ENCODE measurements at regions not wholly inside any gene's neighbourhood (a gene's known extent, or its start where the extent isn't known, plus 50 kb on each side); places are given as distances from the start of the nearest gene placed in this dataset.

DNA sequence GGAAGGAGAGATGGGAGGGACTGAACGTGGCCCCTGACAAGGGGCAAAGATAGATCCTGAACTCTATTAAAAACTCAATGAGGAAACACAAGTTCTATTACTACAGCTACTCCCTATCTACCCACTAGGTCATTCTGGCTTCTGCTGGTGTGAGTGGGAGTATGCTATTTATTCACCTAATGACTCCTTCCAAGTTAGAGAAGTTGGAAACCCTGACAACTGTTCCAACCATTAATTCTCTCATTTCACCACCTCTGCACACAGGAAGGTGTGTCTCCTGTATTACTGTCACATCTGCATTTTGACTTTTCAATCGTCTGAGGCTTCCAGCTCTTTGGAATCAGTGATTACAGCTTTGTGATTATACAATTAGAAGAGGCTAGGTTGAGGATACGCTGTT is 169.4 kb upstream of the ADO start:
- H4K20me1 ChIP-seq (ENCODE audit: insufficient read depth) = no peaks in the 10 kb centered on the region
- H3K4me1 ChIP-seq (ENCODE audit: control insufficient read depth in 1 of 2, insufficient read depth in 2 of 2, low read depth in 1 of 2, low read length in 1 of 2) = peaks cover 0 to under 1% of the 10 kb centered on the region in 2 experiments; a peak in 2 of 4 replicates
- CTCF ChIA-PET = no interaction called here

DNA sequence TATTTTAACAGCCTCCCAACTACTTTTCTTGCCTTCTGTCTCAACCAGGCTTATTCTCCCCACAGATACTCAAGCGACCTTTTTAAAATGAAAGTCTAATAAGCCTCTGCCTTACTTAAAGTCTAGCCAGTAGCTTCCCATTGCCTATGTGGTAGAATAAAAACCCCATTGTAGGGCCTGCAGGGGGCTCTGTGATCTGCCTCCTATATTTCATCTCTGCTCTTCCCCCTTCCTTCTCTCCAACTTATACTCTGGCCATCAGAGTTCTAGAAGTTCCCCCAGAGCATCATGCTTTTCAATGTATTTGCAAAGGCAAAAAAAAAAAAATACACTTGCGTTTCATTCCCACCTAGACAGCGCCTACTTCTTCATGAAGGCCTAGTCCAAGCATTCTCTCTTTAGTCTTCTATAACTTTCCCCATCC is 167.7 kb upstream of the ADO start:
- CTCF ChIA-PET = interaction anchor here (0.8 kb wide), 1 partner anchor 26 kb away, joined by 3 read pairs; no protein-coding TSS in a partner anchor
- no peaks in the 10 kb centered on the region for H3K36me3 ChIP-seq (replicated peaks in 1 of 2; ENCODE audit: control insufficient read depth in 1 of 2, insufficient read depth in 2 of 2, low read length in 1 of 2)
- H3K27me3 ChIP-seq (ENCODE audit: insufficient read depth) = no peaks in the 10 kb centered on the region
- no peak for DNase-seq
- no peaks in the 10 kb centered on the region for H3K79me2 ChIP-seq (ENCODE audit: insufficient read depth)
- H3K27ac ChIP-seq (ENCODE audit: low read depth in 2 of 2, low read length in 1 of 2) = no peak overlapping the region
- peaks cover 0 to 8% of the 10 kb centered on the region in 2 experiments; a peak in 2 of 4 replicates for H3K4me1 ChIP-seq (ENCODE audit: control insufficient read depth in 1 of 2, insufficient read depth in 2 of 2, low read depth in 1 of 2, low read length in 1 of 2)
- H2AFZ ChIP-seq (ENCODE audit: low read depth) = peak overlapping the region; percentile 49
- no peaks in the 10 kb centered on the region for H3K9me3 ChIP-seq
- no peaks in the 10 kb centered on the region for H3K9me2 ChIP-seq
- 0 out of 4 replicates have a peak overlapping the region, but pooled peaks of 1 of the 2 experiments have one; percentile 16 for H3K4me3 ChIP-seq (ENCODE audit: low read depth in 2 of 2, low read length in 1 of 2)
- H3K4me2 ChIP-seq = peak overlapping the region; percentile 9; the same call in 1 of the 2 replicates
- H3F3A ChIP-seq (replicated peaks; ENCODE audit: insufficient read depth) = no peaks in the 10 kb centered on the region
- no peak overlapping the region for H3K9ac ChIP-seq
- POLR2A ChIA-PET = no interaction called here
- TF ChIP-seq MXI1 (IDR thresholded peaks at IDR 0.05; ENCODE audit: low read depth, low read length) = no peak
- TF ChIP-seq FOXM1 (IDR thresholded peaks at IDR 0.05; ENCODE audit: low read depth) = no peak
- TF ChIP-seq, protein P1, sequence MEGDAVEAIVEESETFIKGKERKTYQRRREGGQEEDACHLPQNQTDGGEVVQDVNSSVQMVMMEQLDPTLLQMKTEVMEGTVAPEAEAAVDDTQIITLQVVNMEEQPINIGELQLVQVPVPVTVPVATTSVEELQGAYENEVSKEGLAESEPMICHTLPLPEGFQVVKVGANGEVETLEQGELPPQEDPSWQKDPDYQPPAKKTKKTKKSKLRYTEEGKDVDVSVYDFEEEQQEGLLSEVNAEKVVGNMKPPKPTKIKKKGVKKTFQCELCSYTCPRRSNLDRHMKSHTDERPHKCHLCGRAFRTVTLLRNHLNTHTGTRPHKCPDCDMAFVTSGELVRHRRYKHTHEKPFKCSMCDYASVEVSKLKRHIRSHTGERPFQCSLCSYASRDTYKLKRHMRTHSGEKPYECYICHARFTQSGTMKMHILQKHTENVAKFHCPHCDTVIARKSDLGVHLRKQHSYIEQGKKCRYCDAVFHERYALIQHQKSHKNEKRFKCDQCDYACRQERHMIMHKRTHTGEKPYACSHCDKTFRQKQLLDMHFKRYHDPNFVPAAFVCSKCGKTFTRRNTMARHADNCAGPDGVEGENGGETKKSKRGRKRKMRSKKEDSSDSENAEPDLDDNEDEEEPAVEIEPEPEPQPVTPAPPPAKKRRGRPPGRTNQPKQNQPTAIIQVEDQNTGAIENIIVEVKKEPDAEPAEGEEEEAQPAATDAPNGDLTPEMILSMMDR (IDR thresholded peaks at IDR 0.05) = 0 out of 2 replicates have a peak, but pooled peaks have one; percentile 9
- no peak for TF ChIP-seq RXRA (IDR thresholded peaks at IDR 0.05; ENCODE audit: borderline replicate concordance, low read depth)
- 59% methylated on average over 3 of the region's 3 CpGs for WGBS (ENCODE audit: low lambda C conversion rate)
- H4K20me1 ChIP-seq (ENCODE audit: insufficient read depth) = no peaks in the 10 kb centered on the region

More for the DNA sequence above, 169.4 kb upstream of the ADO start:
- H2AFZ ChIP-seq (ENCODE audit: low read depth) = no peak overlapping the region
- POLR2A ChIA-PET = no interaction called here
- TF ChIP-seq CHD2 (IDR thresholded peaks at IDR 0.05; ENCODE audit: low read length, partially characterized antibody) = no peak
- TF ChIP-seq EP300 (IDR thresholded peaks at IDR 0.05; ENCODE audit: borderline replicate concordance in 1 of 2, low read depth in 1 of 2, low read length in 1 of 2) = no peak
- TF ChIP-seq, protein P2, sequence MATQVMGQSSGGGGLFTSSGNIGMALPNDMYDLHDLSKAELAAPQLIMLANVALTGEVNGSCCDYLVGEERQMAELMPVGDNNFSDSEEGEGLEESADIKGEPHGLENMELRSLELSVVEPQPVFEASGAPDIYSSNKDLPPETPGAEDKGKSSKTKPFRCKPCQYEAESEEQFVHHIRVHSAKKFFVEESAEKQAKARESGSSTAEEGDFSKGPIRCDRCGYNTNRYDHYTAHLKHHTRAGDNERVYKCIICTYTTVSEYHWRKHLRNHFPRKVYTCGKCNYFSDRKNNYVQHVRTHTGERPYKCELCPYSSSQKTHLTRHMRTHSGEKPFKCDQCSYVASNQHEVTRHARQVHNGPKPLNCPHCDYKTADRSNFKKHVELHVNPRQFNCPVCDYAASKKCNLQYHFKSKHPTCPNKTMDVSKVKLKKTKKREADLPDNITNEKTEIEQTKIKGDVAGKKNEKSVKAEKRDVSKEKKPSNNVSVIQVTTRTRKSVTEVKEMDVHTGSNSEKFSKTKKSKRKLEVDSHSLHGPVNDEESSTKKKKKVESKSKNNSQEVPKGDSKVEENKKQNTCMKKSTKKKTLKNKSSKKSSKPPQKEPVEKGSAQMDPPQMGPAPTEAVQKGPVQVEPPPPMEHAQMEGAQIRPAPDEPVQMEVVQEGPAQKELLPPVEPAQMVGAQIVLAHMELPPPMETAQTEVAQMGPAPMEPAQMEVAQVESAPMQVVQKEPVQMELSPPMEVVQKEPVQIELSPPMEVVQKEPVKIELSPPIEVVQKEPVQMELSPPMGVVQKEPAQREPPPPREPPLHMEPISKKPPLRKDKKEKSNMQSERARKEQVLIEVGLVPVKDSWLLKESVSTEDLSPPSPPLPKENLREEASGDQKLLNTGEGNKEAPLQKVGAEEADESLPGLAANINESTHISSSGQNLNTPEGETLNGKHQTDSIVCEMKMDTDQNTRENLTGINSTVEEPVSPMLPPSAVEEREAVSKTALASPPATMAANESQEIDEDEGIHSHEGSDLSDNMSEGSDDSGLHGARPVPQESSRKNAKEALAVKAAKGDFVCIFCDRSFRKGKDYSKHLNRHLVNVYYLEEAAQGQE (IDR thresholded peaks at IDR 0.05; ENCODE audit: low read depth, low read length) = no peak
- TF ChIP-seq SMC3 (IDR thresholded peaks at IDR 0.05; ENCODE audit: low read depth, low read length) = no peak
- no peak for TF ChIP-seq YY1 (IDR thresholded peaks at IDR 0.05; ENCODE audit: low read depth)
- TF ChIP-seq GATA2 (CRISPR knock-in tag; IDR thresholded peaks at IDR 0.05) = no peak
- TF ChIP-seq NFIC (IDR thresholded peaks at IDR 0.05; ENCODE audit: borderline replicate concordance) = no peak
- no peak for TF ChIP-seq TCF12 (IDR thresholded peaks at IDR 0.05)
- no peak for TF ChIP-seq TAF1 (IDR thresholded peaks at IDR 0.05; ENCODE audit: borderline replicate concordance, low read depth, low read length)
- no peak for TF ChIP-seq EZH2phosphoT487 (IDR thresholded peaks at IDR 0.05; ENCODE audit: borderline replicate concordance, low read depth)
- TF ChIP-seq RFX5 (IDR thresholded peaks at IDR 0.05; ENCODE audit: low read length) = no peak
- TF ChIP-seq POLR2AphosphoS5 (IDR thresholded peaks at IDR 0.05; ENCODE audit: low read depth, low read length) = no peak
- TF ChIP-seq, protein P3, sequence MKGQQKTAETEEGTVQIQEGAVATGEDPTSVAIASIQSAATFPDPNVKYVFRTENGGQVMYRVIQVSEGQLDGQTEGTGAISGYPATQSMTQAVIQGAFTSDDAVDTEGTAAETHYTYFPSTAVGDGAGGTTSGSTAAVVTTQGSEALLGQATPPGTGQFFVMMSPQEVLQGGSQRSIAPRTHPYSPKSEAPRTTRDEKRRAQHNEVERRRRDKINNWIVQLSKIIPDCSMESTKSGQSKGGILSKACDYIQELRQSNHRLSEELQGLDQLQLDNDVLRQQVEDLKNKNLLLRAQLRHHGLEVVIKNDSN (IDR thresholded peaks at IDR 0.05; ENCODE audit: borderline replicate concordance, low read depth) = no peak
- no peak for TF ChIP-seq FOXJ3 (CRISPR knock-in tag; IDR thresholded peaks at IDR 0.05)
- no peak for TF ChIP-seq NRF1 (IDR thresholded peaks at IDR 0.05; ENCODE audit: low read depth, low read length)
- H3K27me3 ChIP-seq (ENCODE audit: insufficient read depth) = no peaks in the 10 kb centered on the region
- no peaks in the 10 kb centered on the region for H3K9me2 ChIP-seq
- H3K79me2 ChIP-seq (ENCODE audit: insufficient read depth) = no peaks in the 10 kb centered on the region
- DNase-seq = no peak
- no peaks in the 10 kb centered on the region for H3K9me3 ChIP-seq
- H3K27ac ChIP-seq (ENCODE audit: low read depth in 2 of 2, low read length in 1 of 2) = no peak overlapping the region
- H3K36me3 ChIP-seq (replicated peaks in 1 of 2; ENCODE audit: control insufficient read depth in 1 of 2, insufficient read depth in 2 of 2, low read length in 1 of 2) = no peaks in the 10 kb centered on the region
- WGBS (ENCODE audit: low lambda C conversion rate) = 39% methylated on average over 3 of the region's 3 CpGs
- no peak overlapping the region for H3K9ac ChIP-seq
- no peak overlapping the region for H3K4me3 ChIP-seq (ENCODE audit: low read depth in 2 of 2, low read length in 1 of 2)
- H3K4me2 ChIP-seq = no peak overlapping the region
- H3F3A ChIP-seq (replicated peaks; ENCODE audit: insufficient read depth) = no peaks in the 10 kb centered on the region

All from SK-N-SH (cell line).